Naive B cell (primary cell): ENCODE measurements at regions not wholly inside any gene's neighbourhood (a gene's known extent, or its start where the extent isn't known, plus 50 kb on each side); places are given as distances from the start of the nearest gene placed in this dataset.

ENCODE experiments used
- ATAC-seq, 2 donors: fragments of 150-1000 bp; cut with Tn5 transposase; 2 replicates each; pipeline ENCODE4 v1.10.0; 2021; ENCODE audit warnings: low read depth in 2 of 2, mild to moderate bottlenecking in 2 of 2, moderate library complexity in 2 of 2
- DNase-seq: peaks from one replicate; pipeline ENCODE4 v3.0.0; 2022
- H3K27ac Mint-ChIP-seq, 6 donors: one replicate each; pipeline ENCODE4 v1.8.0; 2020 to 2022; ENCODE audit warnings: mild to moderate bottlenecking in 6 of 6, mixed read lengths in 6 of 6, moderate library complexity in 5 of 6, inconsistent platforms in 2 of 6
- H3K27me3 Mint-ChIP-seq, 3 donors: one replicate each; pipeline ENCODE4 v1.8.0; 2021 to 2022; ENCODE audit warnings: mixed read lengths in 3 of 3, mild to moderate bottlenecking in 1 of 3
- H3K36me3 Mint-ChIP-seq, 2 donors: one replicate each; pipeline ENCODE4 v1.8.0; 2020 to 2022; ENCODE audit warnings: mixed read lengths in 2 of 2, inconsistent platforms in 1 of 2, mild to moderate bottlenecking in 1 of 2
- H3K4me1 Mint-ChIP-seq, 3 donors: one replicate each; pipeline ENCODE4 v1.8.0; 2020 to 2022; ENCODE audit warnings: mixed read lengths in 3 of 3, inconsistent platforms in 1 of 3, mild to moderate bottlenecking in 1 of 3, moderate library complexity in 1 of 3
- H3K4me3 Mint-ChIP-seq, 8 donors: one replicate each; pipeline ENCODE4 v1.8.0; 2020 to 2022; ENCODE audit warnings: mild to moderate bottlenecking in 8 of 8, mixed read lengths in 8 of 8, moderate library complexity in 8 of 8, inconsistent platforms in 2 of 8
- H3K9me3 Mint-ChIP-seq, 7 donors: one replicate each; pipeline ENCODE4 v1.8.0; 2020 to 2022; ENCODE audit warnings: mixed read lengths in 7 of 7, mild to moderate bottlenecking in 5 of 7, inconsistent platforms in 2 of 7, moderate library complexity in 1 of 7

DNA sequence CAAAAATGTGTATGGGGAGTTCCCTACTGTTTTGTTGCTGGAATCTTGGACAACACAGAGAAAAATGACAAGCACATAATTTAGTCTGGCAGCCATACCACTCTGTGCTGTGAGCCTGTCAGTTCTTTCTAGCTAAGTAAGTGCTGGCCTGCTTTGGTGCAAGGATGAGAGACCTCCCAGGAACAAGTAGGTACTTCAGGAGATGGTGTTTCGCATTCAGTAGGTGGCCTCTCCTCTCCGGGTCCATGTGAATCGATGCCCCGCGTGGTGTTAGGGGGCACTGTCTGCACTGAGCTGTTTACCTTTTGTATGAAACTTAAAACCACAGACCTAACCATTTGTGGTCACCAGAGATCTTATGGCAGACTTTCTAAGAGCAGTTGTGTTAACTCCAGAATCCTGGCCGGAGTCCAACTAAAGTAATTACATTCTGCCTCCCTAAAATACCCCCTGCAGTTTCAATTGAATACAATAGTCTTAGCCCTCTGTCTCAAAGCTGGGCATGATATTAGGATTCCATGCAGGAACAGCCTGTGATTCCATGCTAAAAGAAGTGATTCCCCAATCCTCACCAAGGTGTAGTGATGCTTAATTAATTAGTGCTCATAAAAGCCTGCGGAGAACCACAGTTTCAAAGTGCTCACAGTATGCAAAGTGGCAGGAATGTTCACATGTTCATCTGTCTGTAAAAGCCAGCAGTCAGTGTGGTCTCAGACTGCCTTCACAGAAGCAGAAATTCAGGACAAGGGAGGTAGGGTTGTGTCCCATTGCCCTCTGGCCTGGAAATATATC is 64.2 kb downstream of the LLPH start:
- no peak overlapping the region for H3K4me3 Mint-ChIP-seq
- H3K4me1 Mint-ChIP-seq, result peaks cover 7 to 17% (median 14%) of the 10 kb centered on the region in 3 donors
- H3K9me3 Mint-ChIP-seq, result peaks cover 0 to 3% (median 0%) of the 10 kb centered on the region in 7 donors
- ATAC-seq, result no peak
- DNase-seq, result no peak
- H3K27ac Mint-ChIP-seq, result no peak overlapping the region
- peaks cover 5 to 34% (median 15%) of the 10 kb centered on the region in 3 donors for H3K27me3 Mint-ChIP-seq
- no peaks in the 10 kb centered on the region for H3K36me3 Mint-ChIP-seq

DNA sequence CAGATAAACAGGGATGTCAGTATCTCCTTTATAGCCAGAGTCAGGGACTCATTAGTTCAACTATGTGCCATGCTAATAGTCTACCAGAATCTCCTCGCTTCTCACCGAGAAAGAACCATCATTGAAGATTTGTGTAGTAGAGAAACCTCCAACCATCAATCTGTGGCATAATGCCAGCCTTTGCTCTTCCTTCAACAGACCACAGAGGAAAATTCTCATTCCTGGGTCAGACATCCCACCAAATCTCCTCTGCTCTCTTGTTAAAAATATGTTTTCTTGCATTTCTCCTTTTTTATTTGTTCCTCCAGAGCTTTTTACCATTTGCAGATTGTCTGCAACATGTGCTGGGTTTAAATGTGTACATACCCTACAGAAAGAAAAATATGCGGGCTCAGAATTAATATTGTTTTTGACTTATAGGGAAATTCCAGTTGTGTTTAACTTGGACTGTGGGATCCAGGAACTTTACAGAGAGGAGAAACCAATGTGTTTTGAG is 64.9 kb downstream of the LLPH start:
- H3K9me3 Mint-ChIP-seq, result peaks cover 0 to 3% (median 0%) of the 10 kb centered on the region in 7 donors
- peaks cover 6 to 36% (median 15%) of the 10 kb centered on the region in 3 donors for H3K27me3 Mint-ChIP-seq
- no peaks in the 10 kb centered on the region for H3K36me3 Mint-ChIP-seq
- H3K4me3 Mint-ChIP-seq, result no peak overlapping the region
- DNase-seq (no peak), ATAC-seq (no peak)
- H3K4me1 Mint-ChIP-seq, result peaks cover 7 to 17% (median 12%) of the 10 kb centered on the region in 3 donors
- no peak overlapping the region for H3K27ac Mint-ChIP-seq

- Mint-ChIP-seq H3K27ac (no peak overlapping the region), H3K36me3 (no peaks in the 10 kb centered on the region), H3K27me3 (peaks cover 9 to 39% (median 15%) of the 10 kb centered on the region in 3 donors), H3K9me3 (peaks cover 0 to 3% (median 0%) of the 10 kb centered on the region in 7 donors), H3K4me1 (peaks cover 7 to 17% (median 12%) of the 10 kb centered on the region in 3 donors), H3K4me3 (no peak overlapping the region)
- no peak for DNase-seq
- no peak for ATAC-seq
These were observed 65.4 kb downstream of the LLPH start for GRCh38 chr12:66065150-66065549.

- DNase-seq (no peak), ATAC-seq (no peak)
- Mint-ChIP-seq H3K27ac (no peak overlapping the region), H3K4me3 (peak overlapping the region in 1 of 8 donors; percentile 32), H3K36me3 (no peaks in the 10 kb centered on the region), H3K4me1 (peaks cover 7 to 17% (median 12%) of the 10 kb centered on the region in 3 donors), H3K27me3 (peaks cover 9 to 44% (median 15%) of the 10 kb centered on the region in 3 donors), H3K9me3 (peaks cover 0 to 3% (median 0%) of the 10 kb centered on the region in 7 donors)
These were observed 66.6 kb downstream of the LLPH start for GRCh38 chr12:66063916-66064315.

GRCh38 chr12:66062290-66062625 is 68.3 kb downstream of the LLPH start:
- peaks cover 9 to 44% (median 15%) of the 10 kb centered on the region in 3 donors for H3K27me3 Mint-ChIP-seq
- H3K4me3 Mint-ChIP-seq, result no peak overlapping the region
- peaks cover 0 to 3% (median 0%) of the 10 kb centered on the region in 7 donors for H3K9me3 Mint-ChIP-seq
- H3K4me1 Mint-ChIP-seq, result peaks cover 6 to 16% (median 11%) of the 10 kb centered on the region in 3 donors
- no peaks in the 10 kb centered on the region for H3K36me3 Mint-ChIP-seq
- H3K27ac Mint-ChIP-seq, result no peak overlapping the region
- ATAC-seq (no peak), DNase-seq (no peak)

- peaks cover 9 to 44% (median 15%) of the 10 kb centered on the region in 3 donors for H3K27me3 Mint-ChIP-seq
These were observed 68.8 kb downstream of the LLPH start for GRCh38 chr12:66061557-66062289.

DNA sequence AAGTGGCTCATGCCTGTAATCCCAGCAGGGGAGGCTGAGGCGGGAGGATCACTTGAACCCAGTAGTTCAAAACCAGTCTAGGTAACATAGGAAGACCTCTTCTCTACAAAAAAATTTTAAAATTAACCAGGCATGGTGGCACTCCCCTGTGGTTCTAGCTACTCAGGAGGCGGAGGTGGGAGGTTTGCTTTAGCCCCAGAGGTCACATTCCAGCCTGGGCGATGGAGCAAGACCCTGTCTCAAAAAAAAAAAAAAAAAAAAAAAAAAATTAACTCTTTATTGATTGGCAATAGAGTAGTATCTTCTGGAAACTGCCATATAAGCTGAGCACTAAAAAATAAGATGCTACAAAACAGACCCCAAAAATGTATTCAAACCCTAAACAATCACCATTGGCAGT is 69.5 kb downstream of the LLPH start:
- Mint-ChIP-seq H3K27ac (no peak overlapping the region), H3K36me3 (no peaks in the 10 kb centered on the region), H3K4me3 (no peak overlapping the region), H3K9me3 (no peaks in the 10 kb centered on the region), H3K27me3 (peaks cover 9 to 44% (median 15%) of the 10 kb centered on the region in 3 donors), H3K4me1 (peaks cover 0 to 4% (median 0%) of the 10 kb centered on the region in 3 donors)
- DNase-seq, result no peak
- no peak for ATAC-seq

More at GRCh38 chr12:66061557-66062289, 68.8 kb downstream of the LLPH start:
- peaks cover 0 to under 1% (median 0%) of the 10 kb centered on the region in 7 donors for H3K9me3 Mint-ChIP-seq
- H3K36me3 Mint-ChIP-seq, result no peaks in the 10 kb centered on the region
- H3K4me3 Mint-ChIP-seq, result no peak overlapping the region
- H3K4me1 Mint-ChIP-seq, result peaks cover under 1 to 11% (median 6%) of the 10 kb centered on the region in 3 donors
- ATAC-seq (no peak), DNase-seq (no peak)
- no peak overlapping the region for H3K27ac Mint-ChIP-seq

DNA sequence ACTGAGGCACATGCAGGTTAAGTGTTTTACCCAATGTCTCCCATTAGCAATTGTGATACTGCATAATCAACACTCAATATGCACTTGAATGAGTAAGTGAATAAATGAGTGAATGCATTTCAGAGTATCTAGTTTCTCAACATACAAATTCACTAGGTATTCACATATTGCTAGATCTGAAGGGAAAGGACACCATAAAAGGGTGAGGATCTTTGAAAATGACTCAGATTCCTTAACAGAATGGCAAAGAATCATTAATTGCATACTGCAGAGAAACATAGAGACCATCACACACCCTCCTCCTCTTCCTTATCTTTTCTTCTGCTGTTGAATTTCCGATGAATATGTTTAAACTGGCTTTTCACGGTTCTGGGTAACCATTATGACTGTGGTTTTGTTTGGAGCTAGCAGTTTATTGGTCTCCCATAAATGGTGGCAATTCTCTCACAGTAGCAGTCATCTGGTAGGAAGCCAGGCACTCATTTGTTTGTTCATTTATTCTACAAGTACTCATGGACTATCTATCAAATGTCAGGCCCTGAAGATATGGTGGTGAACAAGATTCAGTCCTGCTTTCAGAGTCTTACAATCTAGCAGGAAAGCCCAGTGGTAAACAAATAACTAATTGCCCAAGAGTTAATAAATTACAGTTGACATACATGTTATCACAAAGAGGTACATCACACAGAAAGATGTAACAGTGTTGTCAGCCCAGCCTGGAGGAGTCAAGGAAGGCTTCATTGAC is 70.2 kb downstream of the LLPH start:
- H3K9me3 Mint-ChIP-seq, result no peaks in the 10 kb centered on the region
- peaks cover 9 to 36% (median 10%) of the 10 kb centered on the region in 3 donors for H3K27me3 Mint-ChIP-seq
- no peaks in the 10 kb centered on the region for H3K36me3 Mint-ChIP-seq
- H3K4me1 Mint-ChIP-seq, result no peaks in the 10 kb centered on the region
- H3K4me3 Mint-ChIP-seq, result no peak overlapping the region
- ATAC-seq (no peak), DNase-seq (no peak)
- H3K27ac Mint-ChIP-seq, result no peak overlapping the region

DNA sequence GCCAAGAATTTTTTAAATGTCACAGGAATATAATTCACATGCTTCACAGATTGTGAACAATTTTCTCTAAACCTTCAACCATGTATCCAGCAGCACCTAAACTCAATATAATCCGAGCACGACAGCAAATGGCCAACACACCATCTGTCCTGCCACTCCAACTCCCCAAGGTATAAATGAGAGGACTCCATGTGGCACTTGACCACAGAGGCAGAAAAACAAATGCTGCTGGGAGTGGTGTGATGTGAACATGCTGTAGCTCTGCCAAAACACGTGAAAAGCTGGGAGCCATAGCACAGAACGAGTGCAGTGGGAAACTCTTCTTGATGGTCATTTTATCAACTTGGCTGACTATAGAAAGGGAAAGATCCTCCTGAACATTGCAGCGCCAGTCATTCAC is 70.9 kb downstream of the LLPH start:
- no peaks in the 10 kb centered on the region for H3K9me3 Mint-ChIP-seq
- no peak for ATAC-seq
- H3K36me3 Mint-ChIP-seq, result no peaks in the 10 kb centered on the region
- no peak overlapping the region for H3K4me3 Mint-ChIP-seq
- H3K27ac Mint-ChIP-seq, result no peak overlapping the region
- DNase-seq, result no peak
- peaks cover 9 to 34% (median 10%) of the 10 kb centered on the region in 3 donors for H3K27me3 Mint-ChIP-seq
- H3K4me1 Mint-ChIP-seq, result no peaks in the 10 kb centered on the region

GRCh38 chr12:66058554-66058953 is 72.0 kb downstream of the LLPH start:
- peaks cover 4 to 23% (median 4%) of the 10 kb centered on the region in 3 donors for H3K27me3 Mint-ChIP-seq

DNA sequence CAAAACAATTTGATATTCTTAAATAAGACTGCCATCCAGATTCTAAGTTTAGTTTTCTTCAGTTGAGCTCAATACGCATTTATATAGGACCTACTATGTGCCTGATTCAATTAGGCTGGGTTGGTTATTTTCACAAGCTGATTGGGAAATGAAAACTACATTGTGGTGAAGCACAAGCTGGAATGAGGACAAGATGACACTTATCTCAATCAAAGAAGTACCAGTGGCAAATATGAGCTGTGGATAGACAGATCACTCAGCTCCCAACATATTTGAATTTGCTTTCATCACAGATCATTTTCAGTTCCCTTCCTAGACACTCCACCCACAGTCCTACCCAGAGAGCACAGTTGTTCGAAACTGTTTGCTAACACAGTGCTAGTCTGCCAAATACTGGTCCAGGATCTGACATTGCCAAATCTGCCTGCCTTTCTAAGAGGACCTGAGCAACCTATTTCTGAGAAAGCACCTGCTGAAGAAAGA is 74.7 kb downstream of the LLPH start:
- Mint-ChIP-seq H3K36me3 (no peaks in the 10 kb centered on the region), H3K9me3 (no peaks in the 10 kb centered on the region), H3K4me3 (no peak overlapping the region), H3K27me3 (peaks cover 0 to 8% (median 4%) of the 10 kb centered on the region in 3 donors), H3K27ac (no peak overlapping the region), H3K4me1 (no peaks in the 10 kb centered on the region)
- ATAC-seq (no peak), DNase-seq (no peak)

More at GRCh38 chr12:66058554-66058953, 72.0 kb downstream of the LLPH start:
- no peak overlapping the region for H3K27ac Mint-ChIP-seq
- ATAC-seq, result no peak
- no peaks in the 10 kb centered on the region for H3K9me3 Mint-ChIP-seq
- no peaks in the 10 kb centered on the region for H3K4me1 Mint-ChIP-seq
- DNase-seq, result no peak
- H3K4me3 Mint-ChIP-seq, result no peak overlapping the region
- no peaks in the 10 kb centered on the region for H3K36me3 Mint-ChIP-seq

GRCh38 chr12:66052988-66053615 is 77.4 kb downstream of the LLPH start:
- ATAC-seq (no peak), DNase-seq (no peak)
- H3K9me3 Mint-ChIP-seq, result peaks cover 0 to 2% (median 0%) of the 10 kb centered on the region in 7 donors
- no peaks in the 10 kb centered on the region for H3K4me1 Mint-ChIP-seq
- H3K27ac Mint-ChIP-seq, result no peak overlapping the region
- no peak overlapping the region for H3K4me3 Mint-ChIP-seq
- H3K27me3 Mint-ChIP-seq, result peaks cover 0 to 10% (median 0%) of the 10 kb centered on the region in 3 donors
- no peaks in the 10 kb centered on the region for H3K36me3 Mint-ChIP-seq
